ENCODE measurements at regions not wholly inside any gene's neighbourhood (a gene's known extent, or its start where the extent isn't known, plus 50 kb on each side); places are given as distances from the start of the nearest gene placed in this dataset.

GRCh38 chr20:11686195-11686594, 231.5 kb upstream of the BTBD3 start:
- TF ChIP-seq CTCF (IDR thresholded peaks at IDR 0.05; ENCODE audit: insufficient read depth, low read depth, low read length): no peak
- no peak for TF ChIP-seq EZH2 (IDR thresholded peaks at IDR 0.05; ENCODE audit: insufficient read depth, low read length)
